Panc1 (cell line): ENCODE measurements at regions not wholly inside any gene's neighbourhood (a gene's known extent, or its start where the extent isn't known, plus 50 kb on each side); places are given as distances from the start of the nearest gene placed in this dataset.

Source experiments
- POLR2AphosphoS5 ChIP-seq: IDR thresholded peaks from 2 replicates; pipeline ENCODE4 v1.6.1; 2012; ENCODE audit warnings: mild to moderate bottlenecking, low read depth, low read length, moderate library complexity
- SIN3A ChIP-seq: IDR thresholded peaks from 2 replicates; pipeline ENCODE4 v1.6.1; 2012; ENCODE audit warnings: low read depth, mild to moderate bottlenecking, low read length, moderate library complexity, borderline replicate concordance; ENCODE audit not compliant: insufficient read depth
- TCF7L2 ChIP-seq: IDR thresholded peaks from 2 replicates; pipeline ENCODE4 v1.6.1; 2011; ENCODE audit warnings: mild to moderate bottlenecking, low read depth, low read length, inconsistent platforms
- TF ChIP-seq, protein P1 (sequence below): fragments of 450-650 bp; IDR thresholded peaks from 2 replicates; pipeline ENCODE4 v1.5.1; 2017; ENCODE audit warnings: mild to moderate bottlenecking
- TF ChIP-seq, protein P2 (sequence below), 2 experiments: IDR thresholded peaks; 2 replicates each; pipeline ENCODE4 v1.6.1; 2011 to 2012; ENCODE audit warnings: low read depth in 2 of 2, control low read depth in 1 of 2, low read length in 1 of 2, mild to moderate bottlenecking in 1 of 2, moderate library complexity in 1 of 2; ENCODE audit not compliant: insufficient read depth in 1 of 2

GRCh38 chr3:15953841-15954240 lies 156.1 kb upstream of the ANKRD28 start:
- TF ChIP-seq, protein P1, sequence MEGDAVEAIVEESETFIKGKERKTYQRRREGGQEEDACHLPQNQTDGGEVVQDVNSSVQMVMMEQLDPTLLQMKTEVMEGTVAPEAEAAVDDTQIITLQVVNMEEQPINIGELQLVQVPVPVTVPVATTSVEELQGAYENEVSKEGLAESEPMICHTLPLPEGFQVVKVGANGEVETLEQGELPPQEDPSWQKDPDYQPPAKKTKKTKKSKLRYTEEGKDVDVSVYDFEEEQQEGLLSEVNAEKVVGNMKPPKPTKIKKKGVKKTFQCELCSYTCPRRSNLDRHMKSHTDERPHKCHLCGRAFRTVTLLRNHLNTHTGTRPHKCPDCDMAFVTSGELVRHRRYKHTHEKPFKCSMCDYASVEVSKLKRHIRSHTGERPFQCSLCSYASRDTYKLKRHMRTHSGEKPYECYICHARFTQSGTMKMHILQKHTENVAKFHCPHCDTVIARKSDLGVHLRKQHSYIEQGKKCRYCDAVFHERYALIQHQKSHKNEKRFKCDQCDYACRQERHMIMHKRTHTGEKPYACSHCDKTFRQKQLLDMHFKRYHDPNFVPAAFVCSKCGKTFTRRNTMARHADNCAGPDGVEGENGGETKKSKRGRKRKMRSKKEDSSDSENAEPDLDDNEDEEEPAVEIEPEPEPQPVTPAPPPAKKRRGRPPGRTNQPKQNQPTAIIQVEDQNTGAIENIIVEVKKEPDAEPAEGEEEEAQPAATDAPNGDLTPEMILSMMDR = peak; percentile 16; the same call in 1 of the 2 replicates
- TF ChIP-seq POLR2AphosphoS5 (no peak), TCF7L2 (no peak), SIN3A (no peak)
- TF ChIP-seq, protein P2, sequence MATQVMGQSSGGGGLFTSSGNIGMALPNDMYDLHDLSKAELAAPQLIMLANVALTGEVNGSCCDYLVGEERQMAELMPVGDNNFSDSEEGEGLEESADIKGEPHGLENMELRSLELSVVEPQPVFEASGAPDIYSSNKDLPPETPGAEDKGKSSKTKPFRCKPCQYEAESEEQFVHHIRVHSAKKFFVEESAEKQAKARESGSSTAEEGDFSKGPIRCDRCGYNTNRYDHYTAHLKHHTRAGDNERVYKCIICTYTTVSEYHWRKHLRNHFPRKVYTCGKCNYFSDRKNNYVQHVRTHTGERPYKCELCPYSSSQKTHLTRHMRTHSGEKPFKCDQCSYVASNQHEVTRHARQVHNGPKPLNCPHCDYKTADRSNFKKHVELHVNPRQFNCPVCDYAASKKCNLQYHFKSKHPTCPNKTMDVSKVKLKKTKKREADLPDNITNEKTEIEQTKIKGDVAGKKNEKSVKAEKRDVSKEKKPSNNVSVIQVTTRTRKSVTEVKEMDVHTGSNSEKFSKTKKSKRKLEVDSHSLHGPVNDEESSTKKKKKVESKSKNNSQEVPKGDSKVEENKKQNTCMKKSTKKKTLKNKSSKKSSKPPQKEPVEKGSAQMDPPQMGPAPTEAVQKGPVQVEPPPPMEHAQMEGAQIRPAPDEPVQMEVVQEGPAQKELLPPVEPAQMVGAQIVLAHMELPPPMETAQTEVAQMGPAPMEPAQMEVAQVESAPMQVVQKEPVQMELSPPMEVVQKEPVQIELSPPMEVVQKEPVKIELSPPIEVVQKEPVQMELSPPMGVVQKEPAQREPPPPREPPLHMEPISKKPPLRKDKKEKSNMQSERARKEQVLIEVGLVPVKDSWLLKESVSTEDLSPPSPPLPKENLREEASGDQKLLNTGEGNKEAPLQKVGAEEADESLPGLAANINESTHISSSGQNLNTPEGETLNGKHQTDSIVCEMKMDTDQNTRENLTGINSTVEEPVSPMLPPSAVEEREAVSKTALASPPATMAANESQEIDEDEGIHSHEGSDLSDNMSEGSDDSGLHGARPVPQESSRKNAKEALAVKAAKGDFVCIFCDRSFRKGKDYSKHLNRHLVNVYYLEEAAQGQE (IDR thresholded peaks at IDR 0.05; ENCODE audit: insufficient read depth in 1 of 2, low read depth in 2 of 2, low read length in 1 of 2) = no peak
